Lung (tissue), 11 donors: ENCODE measurements at regions not wholly inside any gene's neighbourhood (a gene's known extent, or its start where the extent isn't known, plus 50 kb on each side); places are given as distances from the start of the nearest gene placed in this dataset.

Source experiments
- ATAC-seq: fragments of 200-7000 bp; cut with Tn5 transposase; one replicate; pipeline ENCODE4 v1.9.1; 2020; ENCODE audit warnings: moderate number of reproducible peaks; ENCODE audit not compliant: insufficient read depth, low FRiP score
- DNase-seq, 3 donors: peaks; one replicate each; pipeline ENCODE4 v3.0.0-alpha.2; 2013 to 2017
- H3K27ac ChIP-seq, 2 donors: one replicate each; pipeline ENCODE4 v1.5.1; 2013; ENCODE audit warnings: mild to moderate bottlenecking in 2 of 2, moderate library complexity in 2 of 2, control low read depth in 1 of 2, inconsistent platforms in 1 of 2, low read depth in 1 of 2, low read length in 1 of 2
- H3K27me3 ChIP-seq, 3 donors: one replicate each; pipeline ENCODE4 v1.5.1; 2013; ENCODE audit warnings: low read length in 2 of 3; ENCODE audit not compliant: control insufficient read depth in 3 of 3, insufficient read depth in 3 of 3
- H3K36me3 ChIP-seq, 4 donors: one replicate each; pipeline ENCODE4 v1.5.1; 2013; ENCODE audit warnings: low read length in 4 of 4, mild to moderate bottlenecking in 1 of 4, moderate library complexity in 1 of 4; ENCODE audit not compliant: control insufficient read depth in 4 of 4, insufficient read depth in 4 of 4
- H3K4me1 ChIP-seq, 5 donors: one replicate each; pipeline ENCODE4 v1.5.1; 2013; ENCODE audit warnings: low read length in 5 of 5, mild to moderate bottlenecking in 2 of 5, moderate library complexity in 1 of 5; ENCODE audit not compliant: control insufficient read depth in 5 of 5, insufficient read depth in 5 of 5
- H3K4me3 ChIP-seq: one replicate; pipeline ENCODE4 v1.5.1; 2013; ENCODE audit warnings: mild to moderate bottlenecking, control low read depth, moderate library complexity
- H3K9ac ChIP-seq, 2 donors: one replicate each; pipeline ENCODE4 v1.5.1; 2013; ENCODE audit warnings: low read length in 2 of 2, control low read depth in 1 of 2; ENCODE audit not compliant: insufficient read depth in 1 of 2
- H3K9me3 ChIP-seq, 4 donors: one replicate each; pipeline ENCODE4 v1.5.1; 2013; ENCODE audit warnings: low read length in 3 of 4, mild to moderate bottlenecking in 1 of 4, moderate library complexity in 1 of 4; ENCODE audit not compliant: control insufficient read depth in 4 of 4, insufficient read depth in 3 of 4
- WGBS, 2 donors: extraction: QIAGEN DNeasy Blood & Tissue Kit; methylation state at CpG; one replicate each; pipeline ENCODE4 v1.1.7; 2013; 5-methylcytosine and 5-hydroxymethylcytosine counted together
- TF ChIP-seq, protein P1 (sequence below): IDR thresholded peaks from 2 replicates; pipeline ENCODE4 v1.5.1; 2012; ENCODE audit warnings: mild to moderate bottlenecking; ENCODE audit errors: control extremely low read depth, extremely low read depth
- donor health status: control.
- donor health status: control.
- donor health status: Bipolar disorder and iron deficiency.
- donor health status: healthy.
- donor health status: DM: yes; HTN: yes; CAD: no.

GRCh38 chr13:80227645-80228044, 113.3 kb downstream of the SPRY2 start:
- 82 to 90% methylated on average over 2 of the region's 2 CpGs for WGBS, 2 donors
- H3K27me3 ChIP-seq, result no peaks in the 10 kb centered on the region
- no peaks in the 10 kb centered on the region for H3K36me3 ChIP-seq
- peaks cover 0 to 2% (median 0%) of the 10 kb centered on the region in 4 donors for H3K9me3 ChIP-seq
- no peaks in the 10 kb centered on the region for H3K4me1 ChIP-seq
- DNase-seq (no peak), ATAC-seq (no peak)
- no peak overlapping the region for H3K9ac ChIP-seq
- no peak overlapping the region for H3K4me3 ChIP-seq
- TF ChIP-seq, protein P1, sequence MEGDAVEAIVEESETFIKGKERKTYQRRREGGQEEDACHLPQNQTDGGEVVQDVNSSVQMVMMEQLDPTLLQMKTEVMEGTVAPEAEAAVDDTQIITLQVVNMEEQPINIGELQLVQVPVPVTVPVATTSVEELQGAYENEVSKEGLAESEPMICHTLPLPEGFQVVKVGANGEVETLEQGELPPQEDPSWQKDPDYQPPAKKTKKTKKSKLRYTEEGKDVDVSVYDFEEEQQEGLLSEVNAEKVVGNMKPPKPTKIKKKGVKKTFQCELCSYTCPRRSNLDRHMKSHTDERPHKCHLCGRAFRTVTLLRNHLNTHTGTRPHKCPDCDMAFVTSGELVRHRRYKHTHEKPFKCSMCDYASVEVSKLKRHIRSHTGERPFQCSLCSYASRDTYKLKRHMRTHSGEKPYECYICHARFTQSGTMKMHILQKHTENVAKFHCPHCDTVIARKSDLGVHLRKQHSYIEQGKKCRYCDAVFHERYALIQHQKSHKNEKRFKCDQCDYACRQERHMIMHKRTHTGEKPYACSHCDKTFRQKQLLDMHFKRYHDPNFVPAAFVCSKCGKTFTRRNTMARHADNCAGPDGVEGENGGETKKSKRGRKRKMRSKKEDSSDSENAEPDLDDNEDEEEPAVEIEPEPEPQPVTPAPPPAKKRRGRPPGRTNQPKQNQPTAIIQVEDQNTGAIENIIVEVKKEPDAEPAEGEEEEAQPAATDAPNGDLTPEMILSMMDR, result no peak
- no peak overlapping the region for H3K27ac ChIP-seq

DNA sequence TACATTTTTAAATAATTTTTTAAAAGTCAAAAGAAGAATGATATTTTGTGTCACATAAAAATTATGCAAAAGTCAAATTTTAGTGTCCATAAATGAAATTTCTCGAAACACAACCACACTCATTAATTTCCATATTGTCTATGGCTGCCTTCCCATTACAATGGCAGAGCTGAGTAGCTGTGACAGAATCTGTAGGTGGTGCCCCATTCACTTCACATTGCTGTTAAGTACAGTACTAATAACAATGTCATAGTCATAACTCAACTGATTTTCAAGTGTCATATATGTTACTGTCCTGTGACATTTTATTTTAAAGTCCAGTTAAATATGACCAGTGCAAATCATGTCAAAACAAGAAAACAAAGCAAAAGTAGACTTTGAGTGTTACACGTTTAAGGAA, 114.3 kb downstream of the SPRY2 start:
- DNase-seq (no peak), ATAC-seq (no peak)
- 84 to 92% methylated on average over 2 of the region's 2 CpGs for WGBS, 2 donors
- peaks cover 0 to 2% (median 0%) of the 10 kb centered on the region in 4 donors for H3K9me3 ChIP-seq
- no peaks in the 10 kb centered on the region for H3K36me3 ChIP-seq
- TF ChIP-seq, protein P1, result no peak
- H3K4me3 ChIP-seq, result no peak overlapping the region
- H3K27me3 ChIP-seq, result no peaks in the 10 kb centered on the region
- no peaks in the 10 kb centered on the region for H3K4me1 ChIP-seq
- no peak overlapping the region for H3K9ac ChIP-seq
- H3K27ac ChIP-seq, result no peak overlapping the region

- Histone ChIP-seq H3K4me3 (no peak overlapping the region), H3K27ac (no peak overlapping the region), H3K9ac (no peak overlapping the region), H3K36me3 (no peaks in the 10 kb centered on the region), H3K9me3 (peaks cover 0 to 2% (median 0%) of the 10 kb centered on the region in 4 donors), H3K27me3 (no peaks in the 10 kb centered on the region), H3K4me1 (no peaks in the 10 kb centered on the region)
- TF ChIP-seq, protein P1, result no peak
- DNase-seq (no peak), ATAC-seq (no peak)
Measured at GRCh38 chr13:80224468-80224867, 116.5 kb downstream of the SPRY2 start.
